Uterus (tissue), 3 donors: ENCODE measurements at regions not wholly inside any gene's neighbourhood (a gene's known extent, or its start where the extent isn't known, plus 50 kb on each side); places are given as distances from the start of the nearest gene placed in this dataset.
"Not testable (repeated sequence)": the region's sequence is repeated elsewhere in the genome, so short reads cannot be mapped to it uniquely, and the experiment has no call there.

Experiments used
- DNase-seq, 2 donors: peaks; one replicate each; pipeline ENCODE4 v3.0.0-alpha.2; 2019 to 2020
- H3K27ac ChIP-seq, 2 donors: fragments of 200-600 bp; sonication (generic); 1 replicate in 1 of 2; 2 replicates in 1 of 2; pipeline ENCODE4 v1.5.1; 2016 to 2018
- H3K27me3 ChIP-seq, 2 donors: fragments of 200-600 bp; sonication (generic); one replicate each; pipeline ENCODE4 v1.5.1; 2018 to 2019; ENCODE audit warnings: control low read depth in 1 of 2
- H3K36me3 ChIP-seq, 2 donors: fragments of 200-600 bp; sonication (generic); one replicate each; pipeline ENCODE4 v1.5.1; 2019; ENCODE audit warnings: control low read depth in 1 of 2
- H3K4me1 ChIP-seq, 2 donors: fragments of 200-600 bp; sonication (generic); one replicate each; pipeline ENCODE4 v1.5.1; 2018 to 2019; ENCODE audit warnings: control low read depth in 1 of 2
- H3K4me3 ChIP-seq, 2 donors: fragments of 200-600 bp; sonication (generic); 1 replicate in 1 of 2; 2 replicates in 1 of 2; pipeline ENCODE4 v1.5.1; 2018 to 2019; ENCODE audit warnings: mild to moderate bottlenecking in 1 of 2
- H3K9me3 ChIP-seq, 2 donors: fragments of 200-600 bp; sonication (generic); one replicate each; pipeline ENCODE4 v1.5.1; 2019; ENCODE audit warnings: control low read depth in 1 of 2
- intact Hi-C: fragments of 100-400 bp; cut with DNase I; formaldehyde crosslinking; loops from one replicate; pipeline ENCODE4 v1.15.1; 2023; ENCODE audit warnings: low total_unique reads
- donor health status: DM: yes; HTN: yes; CAD: no.

GRCh38 chr2:87318814-87319491 lies 297.3 kb upstream of the PLGLB1 start:
- H3K27me3 ChIP-seq, H3K36me3 ChIP-seq, intact Hi-C loops, H3K4me1 ChIP-seq, DNase-seq, H3K4me3 ChIP-seq, H3K27ac ChIP-seq, H3K9me3 ChIP-seq: not testable (repeated sequence)

- H3K4me3 ChIP-seq, H3K27ac ChIP-seq, H3K9me3 ChIP-seq, H3K27me3 ChIP-seq, DNase-seq, H3K36me3 ChIP-seq, intact Hi-C loops, H3K4me1 ChIP-seq: not testable (repeated sequence)
Measured at GRCh38 chr2:87319705-87320104, 298.1 kb upstream of the PLGLB1 start.

DNA sequence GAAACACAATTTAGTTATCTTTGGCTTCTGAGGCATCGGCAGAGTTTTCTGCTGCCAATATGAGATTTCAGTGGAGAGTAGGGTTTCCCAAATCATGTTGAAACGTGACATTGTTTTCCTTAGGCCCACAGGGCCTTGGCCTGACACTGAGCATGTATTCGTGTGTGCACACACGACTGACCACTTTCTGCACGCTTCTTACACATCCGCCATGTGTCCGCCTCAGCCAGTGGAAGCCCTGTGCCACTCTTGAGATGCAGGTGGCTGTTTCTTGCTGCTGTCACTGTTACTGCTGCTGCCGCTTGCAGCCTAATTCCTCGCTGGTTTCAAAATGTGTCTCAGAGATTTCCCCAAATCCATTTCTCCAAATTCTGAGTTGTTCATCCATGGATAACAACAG lies 299.6 kb upstream of the PLGLB1 start:
- intact Hi-C loops, H3K27ac ChIP-seq, H3K36me3 ChIP-seq, H3K9me3 ChIP-seq, H3K27me3 ChIP-seq, H3K4me1 ChIP-seq, H3K4me3 ChIP-seq, DNase-seq: not testable (repeated sequence)

DNA sequence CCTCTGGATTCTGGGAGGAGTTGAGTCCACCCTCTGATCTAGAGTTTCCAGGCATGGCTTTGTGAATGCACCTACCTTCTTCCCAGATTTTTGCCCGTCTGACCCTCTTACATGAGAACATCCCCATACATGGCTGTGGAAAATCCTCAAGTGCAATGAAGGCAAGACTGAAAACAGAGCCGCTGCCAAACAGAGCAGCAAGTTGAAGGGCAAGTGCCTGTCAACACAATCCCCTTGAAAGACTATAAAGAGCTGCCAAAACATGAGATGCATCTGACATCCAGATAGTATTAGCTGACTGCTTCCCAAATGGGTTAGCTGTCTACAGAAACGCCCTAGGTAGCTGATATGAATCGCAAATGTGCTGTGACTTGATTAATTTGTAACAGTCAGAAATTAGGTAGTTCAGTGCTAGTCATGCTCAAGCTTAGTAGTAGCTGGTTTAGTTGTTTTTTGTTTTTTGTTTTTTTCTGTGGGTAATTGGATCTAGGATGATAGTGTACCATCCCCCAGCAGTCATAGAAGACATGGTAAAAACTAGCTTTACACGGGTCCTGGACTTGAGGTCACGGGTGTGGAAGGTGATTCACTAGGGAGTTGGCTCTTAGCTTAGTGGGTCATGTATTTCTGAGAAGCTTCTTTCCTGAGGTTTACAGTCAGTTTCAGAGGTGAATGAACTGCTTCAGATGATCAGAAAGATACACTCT lies 302.8 kb upstream of the PLGLB1 start:
- H3K36me3 ChIP-seq, intact Hi-C loops, H3K9me3 ChIP-seq, H3K27me3 ChIP-seq, H3K4me1 ChIP-seq, H3K27ac ChIP-seq, H3K4me3 ChIP-seq, DNase-seq: not testable (repeated sequence)

GRCh38 chr2:87325042-87325910 lies 303.6 kb upstream of the PLGLB1 start:
- H3K9me3 ChIP-seq, H3K27me3 ChIP-seq, H3K36me3 ChIP-seq, DNase-seq, intact Hi-C loops, H3K4me1 ChIP-seq, H3K4me3 ChIP-seq, H3K27ac ChIP-seq: not testable (repeated sequence)

- DNase-seq, H3K27ac ChIP-seq, H3K27me3 ChIP-seq, H3K4me3 ChIP-seq, H3K4me1 ChIP-seq, intact Hi-C loops, H3K36me3 ChIP-seq, H3K9me3 ChIP-seq: not testable (repeated sequence)
Measured at GRCh38 chr2:87325911-87326294, 304.3 kb upstream of the PLGLB1 start.

DNA sequence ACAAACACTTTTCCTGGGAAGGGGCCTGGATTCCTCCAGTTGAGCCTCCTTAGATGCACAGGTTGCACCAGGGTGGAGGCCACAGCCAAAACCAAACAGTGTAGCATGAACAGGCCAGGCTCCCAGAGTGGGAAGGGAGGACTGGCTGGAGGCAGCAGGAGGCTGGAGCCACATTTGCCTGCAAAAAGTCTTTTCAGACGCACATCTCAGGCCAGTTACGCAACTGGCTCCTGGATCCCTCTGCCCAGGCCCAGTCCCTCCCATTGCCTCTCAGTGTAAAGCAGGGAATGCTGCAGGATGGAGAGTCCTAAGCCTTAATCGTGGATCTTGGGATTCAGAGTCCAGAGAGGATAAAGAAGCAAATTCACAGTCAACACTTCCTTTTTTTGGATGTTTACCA lies 305.1 kb upstream of the PLGLB1 start:
- H3K9me3 ChIP-seq, H3K4me3 ChIP-seq, H3K27me3 ChIP-seq, H3K36me3 ChIP-seq, H3K27ac ChIP-seq, intact Hi-C loops, DNase-seq, H3K4me1 ChIP-seq: not testable (repeated sequence)

GRCh38 chr2:87327648-87328371 lies 306.2 kb upstream of the PLGLB1 start:
- H3K27ac ChIP-seq, H3K4me1 ChIP-seq, H3K9me3 ChIP-seq, intact Hi-C loops, H3K27me3 ChIP-seq, H3K36me3 ChIP-seq, H3K4me3 ChIP-seq, DNase-seq: not testable (repeated sequence)

DNA sequence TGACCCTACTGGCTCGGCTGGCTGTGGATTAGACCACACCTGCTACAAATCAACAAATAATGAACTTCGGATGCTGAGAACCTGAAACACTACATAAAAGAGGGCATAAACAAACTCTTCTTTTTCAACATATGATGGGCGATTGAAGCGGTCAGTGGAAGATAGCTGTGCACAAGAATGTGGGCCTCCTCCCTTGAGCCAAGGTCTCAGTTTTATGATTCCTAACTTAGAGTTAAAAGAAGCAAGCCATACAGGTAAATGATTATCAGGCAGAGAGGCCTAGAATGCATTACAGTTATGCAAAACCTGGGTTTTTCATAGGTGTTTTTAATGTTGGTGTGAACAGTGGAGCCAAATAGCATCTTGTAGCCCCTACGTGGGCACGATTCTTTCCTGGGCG lies 307.9 kb upstream of the PLGLB1 start:
- H3K4me3 ChIP-seq, intact Hi-C loops, H3K27ac ChIP-seq, H3K4me1 ChIP-seq, H3K9me3 ChIP-seq, DNase-seq, H3K27me3 ChIP-seq, H3K36me3 ChIP-seq: not testable (repeated sequence)

- H3K4me3 ChIP-seq, H3K9me3 ChIP-seq, intact Hi-C loops, H3K27ac ChIP-seq, H3K4me1 ChIP-seq, H3K36me3 ChIP-seq, DNase-seq, H3K27me3 ChIP-seq: not testable (repeated sequence)
Measured at GRCh38 chr2:87330486-87330885, 308.8 kb upstream of the PLGLB1 start.

DNA sequence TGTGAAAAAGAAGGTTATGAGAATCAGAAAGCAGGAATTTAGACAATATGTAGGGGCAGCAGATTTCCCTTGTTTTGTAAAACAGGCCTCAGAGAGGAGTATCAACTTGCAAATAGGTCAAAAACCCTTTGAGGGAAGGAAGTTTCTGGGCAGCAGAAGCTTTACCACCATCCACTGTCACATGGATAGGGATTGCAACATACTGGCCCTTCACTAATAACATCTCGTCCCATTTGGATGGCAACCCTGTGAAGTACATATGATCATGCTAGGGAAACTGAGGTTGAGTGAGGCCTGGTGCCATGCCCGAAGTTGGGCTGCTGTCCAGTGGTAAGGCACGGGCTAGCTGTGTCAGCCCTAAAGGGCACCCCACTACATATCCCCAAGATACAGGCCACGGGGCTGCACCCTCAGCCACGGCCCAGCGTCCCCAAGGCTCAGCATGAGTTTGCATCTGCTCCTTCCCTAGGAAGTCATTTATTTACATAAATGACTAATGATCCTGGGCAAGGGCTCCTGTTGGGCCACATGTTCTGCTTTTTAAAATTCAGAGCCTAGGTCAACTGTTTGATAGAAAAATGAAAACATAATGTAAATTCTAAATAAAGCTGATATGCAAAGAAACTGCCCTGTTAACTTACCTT lies 310.4 kb upstream of the PLGLB1 start:
- H3K4me3 ChIP-seq, H3K27me3 ChIP-seq, H3K9me3 ChIP-seq, DNase-seq, H3K4me1 ChIP-seq, intact Hi-C loops, H3K36me3 ChIP-seq, H3K27ac ChIP-seq: not testable (repeated sequence)

- DNase-seq, intact Hi-C loops, H3K36me3 ChIP-seq, H3K4me3 ChIP-seq, H3K9me3 ChIP-seq, H3K27ac ChIP-seq, H3K27me3 ChIP-seq, H3K4me1 ChIP-seq: not testable (repeated sequence)
Measured at GRCh38 chr2:87334888-87335287, 313.2 kb upstream of the PLGLB1 start.
